ENCODE measurements at regions not wholly inside any gene's neighbourhood (a gene's known extent, or its start where the extent isn't known, plus 50 kb on each side); places are given as distances from the start of the nearest gene placed in this dataset.
"Not testable (repeated sequence)": the region's sequence is repeated elsewhere in the genome, so short reads cannot be mapped to it uniquely, and the experiment has no call there.

- no peak for ATAC-seq
- no peak for DNase-seq
- intact Hi-C loops (cut with micrococcal nuclease), result no loop called here
- CTCF ChIA-PET, result no interaction called here
- Mint-ChIP-seq H3K27me3 (no peaks in the 10 kb centered on the region), H3K4me1 (ENCODE audit: low read depth) (peaks cover 9% of the 10 kb centered on the region), H3K36me3 (ENCODE audit: low read depth) (no peaks in the 10 kb centered on the region), H3K9me3 (no peaks in the 10 kb centered on the region), H3K4me3 (no peak overlapping the region), H3K27ac (no peak overlapping the region)
- POLR2A ChIA-PET, result no interaction called here
- TF ChIP-seq CTCF (IDR thresholded peaks at IDR 0.05), result no peak
Observed at GRCh38 chr10:22158426-22158825, 59.4 kb downstream of the EBLN1 start.

- Mint-ChIP-seq H3K4me3 (no peak overlapping the region), H3K27me3 (peaks cover 3% of the 10 kb centered on the region), H3K36me3 (ENCODE audit: low read depth) (no peaks in the 10 kb centered on the region), H3K4me1 (ENCODE audit: low read depth) (peaks cover 9% of the 10 kb centered on the region), H3K9me3 (peaks cover 1% of the 10 kb centered on the region), H3K27ac (no peak overlapping the region)
- intact Hi-C loops (cut with micrococcal nuclease), result no loop called here
- TF ChIP-seq CTCF (IDR thresholded peaks at IDR 0.05), result no peak
- DNase-seq, result no peak
- CTCF ChIA-PET, result no interaction called here
- POLR2A ChIA-PET, result no interaction called here
- no peak for ATAC-seq
Observed at GRCh38 chr10:22156750-22157149, 61.1 kb downstream of the EBLN1 start.

- H3K36me3 Mint-ChIP-seq (ENCODE audit: low read depth), result no peaks in the 10 kb centered on the region
- peaks cover 8% of the 10 kb centered on the region for H3K27me3 Mint-ChIP-seq
- DNase-seq (no peak), ATAC-seq (no peak)
- H3K4me3 Mint-ChIP-seq, result no peak overlapping the region
- H3K27ac Mint-ChIP-seq, result no peak overlapping the region
- intact Hi-C loops (cut with micrococcal nuclease), result no loop called here
- peaks cover 8% of the 10 kb centered on the region for H3K9me3 Mint-ChIP-seq
- no peaks in the 10 kb centered on the region for H3K4me1 Mint-ChIP-seq (ENCODE audit: low read depth)
- CTCF ChIA-PET, result no interaction called here
- POLR2A ChIA-PET, result no interaction called here
- TF ChIP-seq CTCF (IDR thresholded peaks at IDR 0.05), result no peak
Observed at GRCh38 chr10:22152403-22152802, 65.4 kb downstream of the EBLN1 start.

DNA sequence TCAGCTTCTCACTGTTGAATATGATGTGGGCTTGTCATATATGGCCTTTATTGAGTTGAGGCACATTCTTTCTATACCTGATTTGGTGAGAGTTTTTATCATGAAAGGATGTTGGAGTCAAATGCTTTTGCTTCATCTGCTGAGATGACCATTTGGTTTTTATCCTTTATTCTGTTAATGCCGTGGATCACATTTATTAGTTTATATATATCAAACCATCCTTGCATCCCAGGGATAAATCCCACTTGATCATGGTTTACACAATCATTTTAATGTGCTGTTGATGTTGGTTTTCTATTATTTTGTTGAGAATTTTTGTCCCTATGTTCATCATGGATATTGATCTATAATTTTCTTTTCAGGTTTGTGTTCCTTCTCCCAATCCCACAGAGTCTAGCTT lies 67.0 kb downstream of the EBLN1 start:
- Mint-ChIP-seq H3K27ac (no peak overlapping the region), H3K4me1 (ENCODE audit: low read depth) (no peaks in the 10 kb centered on the region), H3K4me3 (no peak overlapping the region), H3K9me3 (peaks cover 9% of the 10 kb centered on the region), H3K36me3 (ENCODE audit: low read depth) (no peaks in the 10 kb centered on the region), H3K27me3 (peaks cover 8% of the 10 kb centered on the region)
- ChIA-PET POLR2A (no interaction called here), CTCF (no interaction called here)
- ATAC-seq (no peak), DNase-seq (no peak)
- intact Hi-C loops (cut with micrococcal nuclease), result no loop called here
- no peak for TF ChIP-seq CTCF (IDR thresholded peaks at IDR 0.05)

GRCh38 chr10:22148961-22149360 lies 68.9 kb downstream of the EBLN1 start:
- intact Hi-C loops (cut with micrococcal nuclease), result no loop called here
- Mint-ChIP-seq H3K27me3 (peaks cover 8% of the 10 kb centered on the region), H3K4me3 (no peak overlapping the region), H3K4me1 (ENCODE audit: low read depth) (no peaks in the 10 kb centered on the region), H3K36me3 (ENCODE audit: low read depth) (no peaks in the 10 kb centered on the region), H3K27ac (no peak overlapping the region), H3K9me3 (peaks cover 9% of the 10 kb centered on the region)
- ChIA-PET POLR2A (no interaction called here), CTCF (no interaction called here)
- no peak for DNase-seq
- ATAC-seq, result no peak
- no peak for TF ChIP-seq CTCF (IDR thresholded peaks at IDR 0.05)

DNA sequence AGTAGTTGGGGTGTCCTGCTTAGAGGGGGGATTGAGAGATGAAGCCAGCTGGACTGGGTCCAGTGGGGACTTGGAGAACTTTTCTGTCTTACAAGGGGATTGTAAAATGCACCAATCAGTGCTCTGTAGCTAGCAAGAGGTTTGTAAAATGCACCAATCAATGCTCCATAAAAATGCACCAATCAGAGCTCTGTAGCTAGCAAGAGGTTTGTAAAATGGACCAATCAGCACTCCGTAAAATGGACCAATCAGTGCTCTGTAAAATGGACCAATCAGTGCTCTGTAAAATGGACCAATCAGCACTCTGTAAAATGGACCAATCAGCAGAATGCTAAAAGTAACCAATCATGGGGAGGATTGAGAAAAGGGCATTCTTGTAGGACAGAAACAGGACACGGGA lies 71.9 kb downstream of the EBLN1 start:
- H3K27me3 Mint-ChIP-seq; CTCF ChIA-PET; H3K27ac Mint-ChIP-seq; DNase-seq; POLR2A ChIA-PET; H3K36me3 Mint-ChIP-seq (ENCODE audit: low read depth); H3K9me3 Mint-ChIP-seq; intact Hi-C loops (cut with micrococcal nuclease); H3K4me3 Mint-ChIP-seq; H3K4me1 Mint-ChIP-seq (ENCODE audit: low read depth); ATAC-seq: not testable (repeated sequence)

Data from activated CD8-positive, alpha-beta T cell treated with anti-CD3 and anti-CD28 coated beads for 36 hours (primary cell).